ENCODE measurements at regions not wholly inside any gene's neighbourhood (a gene's known extent, or its start where the extent isn't known, plus 50 kb on each side); places are given as distances from the start of the nearest gene placed in this dataset.

DNA sequence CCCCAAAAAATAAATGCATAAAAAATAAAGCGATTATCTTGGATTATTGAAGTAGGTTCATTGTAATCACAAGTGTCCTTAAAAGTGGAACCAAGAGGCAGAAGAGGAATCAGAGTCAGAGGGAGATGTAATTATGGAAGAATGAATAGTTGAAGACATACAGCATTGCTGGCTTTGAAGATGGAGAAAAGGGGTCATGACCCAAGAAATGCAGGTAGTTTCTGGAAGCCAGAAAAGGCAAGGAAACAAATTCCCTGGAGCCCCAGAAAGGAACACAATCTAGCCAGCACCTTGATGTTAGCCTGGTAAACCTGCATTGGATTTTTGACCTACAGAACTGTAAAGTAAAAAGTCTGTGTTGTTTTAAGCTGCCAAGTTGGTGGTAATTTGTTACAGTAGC, 57.5 kb upstream of the PTGR2 start:
- H3K4me1 ChIP-seq (ENCODE audit: control insufficient read depth, low read length) = peaks cover 12% of the 10 kb centered on the region
- H4K20me1 ChIP-seq (ENCODE audit: control insufficient read depth, insufficient read depth, low read depth, low read length) = no peaks in the 10 kb centered on the region
- H3K9me2 ChIP-seq (replicated peaks; ENCODE audit: control insufficient read depth, low read length) = no peaks in the 10 kb centered on the region
- TF ChIP-seq EZH2phosphoT487 (IDR thresholded peaks at IDR 0.05; ENCODE audit: borderline replicate concordance, low read length) (no peak), CTCF (IDR thresholded peaks at IDR 0.05; ENCODE audit: low read depth, low read length, poor library complexity, severe bottlenecking) (no peak)
- H3K27me3 ChIP-seq (ENCODE audit: control insufficient read depth, low read length) = no peaks in the 10 kb centered on the region
- H3K79me2 ChIP-seq (ENCODE audit: control insufficient read depth, low read length) = no peaks in the 10 kb centered on the region
- no peak overlapping the region for H3K4me2 ChIP-seq (ENCODE audit: low read length)
- no peaks in the 10 kb centered on the region for H3K9me3 ChIP-seq (ENCODE audit: control insufficient read depth, insufficient read depth, low read length)
- H3F3A ChIP-seq (ENCODE audit: control insufficient read depth, insufficient read depth) = no peaks in the 10 kb centered on the region
- no peak overlapping the region for H3K27ac ChIP-seq (ENCODE audit: low read depth, low read length)
- H3K4me3 ChIP-seq (ENCODE audit: low read length) = no peak overlapping the region
- H3K36me3 ChIP-seq (ENCODE audit: control insufficient read depth, low read length) = no peaks in the 10 kb centered on the region

DNA sequence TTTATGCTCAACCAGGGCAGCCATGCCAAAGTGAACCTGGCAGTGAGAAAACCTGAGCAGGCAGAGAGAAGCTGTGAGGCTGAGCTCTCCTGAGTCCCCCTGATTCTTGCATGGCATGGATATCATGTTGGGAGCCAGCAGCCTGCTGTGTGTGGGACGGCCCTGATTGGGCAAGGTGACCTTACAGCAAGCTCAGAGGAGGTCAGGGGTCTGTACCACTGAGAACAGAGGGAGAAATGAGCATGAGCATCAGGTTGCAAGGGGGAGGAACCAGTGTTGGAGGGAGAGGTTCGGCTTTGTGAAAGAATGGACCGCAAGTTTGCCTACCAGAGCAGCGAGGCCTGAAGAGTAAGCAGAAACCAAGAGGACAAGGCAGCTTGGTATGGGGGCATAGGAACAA, 59.1 kb upstream of the PTGR2 start:
- TF ChIP-seq CTCF (IDR thresholded peaks at IDR 0.05; ENCODE audit: low read depth, low read length, poor library complexity, severe bottlenecking) = no peak
- TF ChIP-seq EZH2phosphoT487 (IDR thresholded peaks at IDR 0.05; ENCODE audit: borderline replicate concordance, low read length) = no peak
- H3K27me3 ChIP-seq (ENCODE audit: control insufficient read depth, low read length) = no peaks in the 10 kb centered on the region
- H3K4me3 ChIP-seq (ENCODE audit: low read length) = no peak overlapping the region
- H3K27ac ChIP-seq (ENCODE audit: low read depth, low read length) = no peak overlapping the region
- H3K36me3 ChIP-seq (ENCODE audit: control insufficient read depth, low read length) = no peaks in the 10 kb centered on the region
- H3K4me2 ChIP-seq (ENCODE audit: low read length) = no peak overlapping the region
- H3K9me3 ChIP-seq (ENCODE audit: control insufficient read depth, insufficient read depth, low read length) = no peaks in the 10 kb centered on the region
- H3K4me1 ChIP-seq (ENCODE audit: control insufficient read depth, low read length) = peaks cover 27% of the 10 kb centered on the region
- H3K79me2 ChIP-seq (ENCODE audit: control insufficient read depth, low read length) = peaks cover 8% of the 10 kb centered on the region
- no peaks in the 10 kb centered on the region for H3K9me2 ChIP-seq (replicated peaks; ENCODE audit: control insufficient read depth, low read length)
- H3F3A ChIP-seq (ENCODE audit: control insufficient read depth, insufficient read depth) = 0 out of 2 replicates have a peak, but pooled peaks cover 2% of the 10 kb centered on the region
- no peaks in the 10 kb centered on the region for H4K20me1 ChIP-seq (ENCODE audit: control insufficient read depth, insufficient read depth, low read depth, low read length)

DNA sequence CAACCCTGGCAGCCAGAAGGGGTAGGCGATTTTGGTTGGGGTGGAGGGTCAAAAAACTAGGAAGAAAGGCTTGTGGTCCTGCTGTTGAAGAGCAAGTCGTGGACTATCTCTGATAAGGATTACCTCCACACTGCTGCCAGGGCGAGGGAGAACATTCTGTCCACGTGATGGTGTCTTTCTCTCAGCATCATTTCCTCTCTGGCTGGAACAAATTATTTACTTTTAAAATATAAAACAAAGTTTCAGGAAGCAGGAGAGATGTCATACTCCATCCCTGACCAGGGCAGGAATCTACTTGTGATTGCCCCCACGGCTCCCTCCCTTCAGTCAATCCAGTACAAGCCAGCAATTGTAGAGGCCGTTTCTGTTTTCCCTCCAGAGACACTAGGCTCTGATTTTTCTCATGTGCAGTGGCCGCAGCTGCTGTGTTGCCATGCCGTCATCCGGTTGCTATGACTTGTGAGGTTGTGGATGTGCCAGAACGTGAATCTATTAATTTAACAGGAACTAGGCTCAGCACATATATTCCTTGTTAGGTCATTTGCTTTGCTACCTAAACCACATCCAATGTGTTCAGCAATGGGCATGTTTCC, 61.5 kb upstream of the PTGR2 start:
- peaks cover 32% of the 10 kb centered on the region for H3K4me1 ChIP-seq (ENCODE audit: control insufficient read depth, low read length)
- no peaks in the 10 kb centered on the region for H3K9me2 ChIP-seq (replicated peaks; ENCODE audit: control insufficient read depth, low read length)
- no peak for TF ChIP-seq CTCF (IDR thresholded peaks at IDR 0.05; ENCODE audit: low read depth, low read length, poor library complexity, severe bottlenecking)
- no peaks in the 10 kb centered on the region for H4K20me1 ChIP-seq (ENCODE audit: control insufficient read depth, insufficient read depth, low read depth, low read length)
- H3K27me3 ChIP-seq (ENCODE audit: control insufficient read depth, low read length) = no peaks in the 10 kb centered on the region
- H3K79me2 ChIP-seq (ENCODE audit: control insufficient read depth, low read length) = peaks cover 30% of the 10 kb centered on the region
- H3K9me3 ChIP-seq (ENCODE audit: control insufficient read depth, insufficient read depth, low read length) = no peaks in the 10 kb centered on the region
- H3F3A ChIP-seq (ENCODE audit: control insufficient read depth, insufficient read depth) = peaks cover 7% of the 10 kb centered on the region
- no peak overlapping the region for H3K27ac ChIP-seq (ENCODE audit: low read depth, low read length)
- H3K4me3 ChIP-seq (ENCODE audit: low read length) = no peak overlapping the region
- H3K36me3 ChIP-seq (ENCODE audit: control insufficient read depth, low read length) = peaks cover 3% of the 10 kb centered on the region; the same call in 1 of the 2 replicates
- H3K4me2 ChIP-seq (ENCODE audit: low read length) = no peak overlapping the region

Data from DOHH2 (cell line).